SK-N-SH treated with all-trans-retinoic acid at 6 μM for 48 hours (cell line): ENCODE measurements at regions not wholly inside any gene's neighbourhood (a gene's known extent, or its start where the extent isn't known, plus 50 kb on each side); places are given as distances from the start of the nearest gene placed in this dataset.

ENCODE experiments used
- ATAC-seq: fragments of 200-7000 bp; cut with Tn5 transposase; 3 replicates; pipeline ENCODE4 v1.9.1; 2020; ENCODE audit warnings: mild to moderate bottlenecking, moderate library complexity
- ARNTL ChIP-seq: fragments of 450-650 bp; formaldehyde crosslinking; IDR thresholded peaks from 2 replicates; pipeline ENCODE4 v1.5.0; 2020; ENCODE audit warnings: low read depth, mild to moderate bottlenecking, moderate library complexity, borderline replicate concordance
- BACH2 ChIP-seq: fragments of 250-450 bp; sonication (Bioruptor Pico); IDR thresholded peaks from 2 replicates; pipeline ENCODE4 v1.9.0; 2021; ENCODE audit warnings: mild to moderate bottlenecking, borderline replicate concordance
- CSDC2 ChIP-seq: fragments of 250-450 bp; sonication (Bioruptor Pico); IDR thresholded peaks from 2 replicates; pipeline ENCODE4 v1.5.0; 2020; ENCODE audit warnings: mild to moderate bottlenecking, moderate library complexity
- ESRRG ChIP-seq: fragments of 250-450 bp; sonication (Bioruptor Pico); IDR thresholded peaks from 2 replicates; pipeline ENCODE4 v1.6.1; 2021; ENCODE audit warnings: mild to moderate bottlenecking
- GLIS3 ChIP-seq: fragments of 250-450 bp; sonication (Bioruptor Pico); IDR thresholded peaks from 2 replicates; pipeline ENCODE4 v1.5.0; 2020; ENCODE audit warnings: mild to moderate bottlenecking, moderate library complexity
- ISL1 ChIP-seq: fragments of 250-450 bp; sonication (Bioruptor Pico); IDR thresholded peaks from 2 replicates; pipeline ENCODE4 v2.1.2; 2022; ENCODE audit warnings: mild to moderate bottlenecking, moderate library complexity
- OSR1 ChIP-seq: fragments of 250-450 bp; sonication (Bioruptor Pico); IDR thresholded peaks from 2 replicates; pipeline ENCODE4 v1.8.0; 2022; ENCODE audit warnings: moderate library complexity, mild to moderate bottlenecking, inconsistent platforms
- PPARA ChIP-seq: fragments of 250-450 bp; sonication (Bioruptor Pico); IDR thresholded peaks from 2 replicates; pipeline ENCODE4 v1.5.0; 2020; ENCODE audit warnings: mild to moderate bottlenecking, borderline replicate concordance
- RARB ChIP-seq: fragments of 250-450 bp; sonication (Bioruptor Pico); IDR thresholded peaks from 2 replicates; pipeline ENCODE4 v1.8.0; 2021; ENCODE audit warnings: mild to moderate bottlenecking, moderate library complexity
- SNAI2 ChIP-seq: fragments of 250-450 bp; sonication (Bioruptor Pico); IDR thresholded peaks from 2 replicates; pipeline ENCODE4 v1.5.0; 2020; ENCODE audit warnings: mild to moderate bottlenecking, moderate library complexity
- TCF4 ChIP-seq: fragments of 250-450 bp; sonication (Bioruptor Pico); IDR thresholded peaks from 2 replicates; pipeline ENCODE4 v1.8.0; 2021; ENCODE audit warnings: mild to moderate bottlenecking, moderate library complexity, borderline replicate concordance
- TOX ChIP-seq: fragments of 250-450 bp; sonication (Bioruptor Pico); IDR thresholded peaks from 2 replicates; pipeline ENCODE4 v1.8.0; 2021; ENCODE audit warnings: mild to moderate bottlenecking, moderate library complexity, borderline replicate concordance
- ZC3H10 ChIP-seq: fragments of 250-450 bp; sonication (Bioruptor Pico); IDR thresholded peaks from 2 replicates; pipeline ENCODE4 v1.5.1; 2021; ENCODE audit warnings: mild to moderate bottlenecking, moderate library complexity
- ZFP3 ChIP-seq: fragments of 250-450 bp; sonication (Bioruptor Pico); IDR thresholded peaks from 2 replicates; pipeline ENCODE4 v1.5.0; 2020; ENCODE audit warnings: mild to moderate bottlenecking, moderate library complexity
- ZFP30 ChIP-seq: fragments of 450-650 bp; formaldehyde crosslinking; IDR thresholded peaks from 2 replicates; pipeline ENCODE4 v1.5.0; 2022; ENCODE audit warnings: mild to moderate bottlenecking, moderate library complexity
- ZNF565 ChIP-seq: fragments of 450-650 bp; formaldehyde crosslinking; conservative IDR thresholded peaks from 2 replicates; pipeline ENCODE4 v1.5.0; 2020; ENCODE audit warnings: low read depth, mild to moderate bottlenecking, moderate library complexity
- ZNF70 ChIP-seq: fragments of 450-650 bp; formaldehyde crosslinking; IDR thresholded peaks from 2 replicates; pipeline ENCODE4 v1.5.0; 2020; ENCODE audit warnings: mild to moderate bottlenecking, moderate library complexity
- ZNF8 ChIP-seq: fragments of 450-650 bp; formaldehyde crosslinking; IDR thresholded peaks from 2 replicates; pipeline ENCODE4 v1.5.0; 2020; ENCODE audit warnings: mild to moderate bottlenecking, moderate library complexity
- TF ChIP-seq, protein P1 (sequence below): fragments of 250-450 bp; sonication (Bioruptor Pico); IDR thresholded peaks from 2 replicates; pipeline ENCODE4 v1.5.1; 2021; ENCODE audit warnings: mild to moderate bottlenecking, moderate library complexity
- TF ChIP-seq, protein P2 (sequence below): fragments of 250-450 bp; sonication (Bioruptor Pico); IDR thresholded peaks from 2 replicates; pipeline ENCODE4 v1.8.0; 2020; ENCODE audit warnings: mild to moderate bottlenecking, moderate library complexity, borderline replicate concordance
- TF ChIP-seq, protein P3 (sequence below): fragments of 250-450 bp; sonication (Bioruptor Pico); IDR thresholded peaks from 2 replicates; pipeline ENCODE4 v1.5.0; 2020; ENCODE audit warnings: mild to moderate bottlenecking, moderate library complexity
- TF ChIP-seq, protein P4 (sequence below): fragments of 250-450 bp; sonication (Bioruptor Pico); IDR thresholded peaks from 2 replicates; pipeline ENCODE4 v1.5.1; 2020; ENCODE audit warnings: low read depth, mild to moderate bottlenecking, moderate library complexity
- TF ChIP-seq, protein P5 (sequence below): fragments of 250-450 bp; sonication (Bioruptor Pico); IDR thresholded peaks from 2 replicates; pipeline ENCODE4 v1.8.0; 2021; ENCODE audit warnings: low read depth, mild to moderate bottlenecking, moderate library complexity, borderline replicate concordance

DNA sequence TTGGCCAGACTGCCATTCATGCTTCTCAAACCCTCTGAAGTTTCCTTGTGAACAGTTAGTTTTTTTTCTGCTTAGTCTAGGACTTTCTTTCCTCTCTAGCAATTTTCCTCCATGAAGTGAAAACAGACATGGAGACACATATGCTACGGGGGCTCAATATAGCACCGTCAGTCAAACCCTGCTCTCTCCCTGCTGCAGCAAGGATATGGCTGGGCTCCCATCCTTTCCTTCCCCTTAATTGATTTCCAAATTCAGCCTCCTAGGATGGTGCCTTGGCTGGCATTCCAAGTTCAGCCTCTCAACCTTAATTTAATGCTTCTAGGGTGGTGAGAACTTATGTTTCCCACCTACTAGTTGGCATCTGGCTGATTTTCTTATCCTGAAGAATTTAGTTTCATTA lies 436.7 kb downstream of the NPIPA7 start:
- TF ChIP-seq ISL1 (CRISPR knock-in tag) (no peak), ESRRG (no peak), BACH2 (CRISPR knock-in tag) (no peak)
- no peak for ATAC-seq

DNA sequence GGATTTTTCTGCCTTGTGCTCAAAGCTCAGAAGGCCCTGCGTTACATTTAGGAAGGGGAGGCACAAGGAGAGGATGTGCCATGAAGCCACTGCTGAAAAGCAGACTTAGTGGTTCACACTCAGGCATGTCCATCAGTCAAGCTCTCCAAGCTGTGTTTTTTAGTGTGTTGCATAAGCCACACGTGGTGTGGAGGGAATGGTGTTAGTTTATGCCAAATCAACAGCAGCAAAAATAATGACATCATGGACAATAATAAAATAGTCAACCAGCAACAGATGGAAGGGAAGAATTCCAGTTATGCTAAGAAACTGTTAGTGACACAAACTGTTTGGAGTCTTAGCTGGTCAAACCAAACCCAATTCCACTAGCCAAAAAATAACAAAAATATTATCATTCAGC lies 438.3 kb downstream of the NPIPA7 start:
- ATAC-seq: no peak
- no peak for TF ChIP-seq BACH2 (CRISPR knock-in tag)
- TF ChIP-seq, protein P1, sequence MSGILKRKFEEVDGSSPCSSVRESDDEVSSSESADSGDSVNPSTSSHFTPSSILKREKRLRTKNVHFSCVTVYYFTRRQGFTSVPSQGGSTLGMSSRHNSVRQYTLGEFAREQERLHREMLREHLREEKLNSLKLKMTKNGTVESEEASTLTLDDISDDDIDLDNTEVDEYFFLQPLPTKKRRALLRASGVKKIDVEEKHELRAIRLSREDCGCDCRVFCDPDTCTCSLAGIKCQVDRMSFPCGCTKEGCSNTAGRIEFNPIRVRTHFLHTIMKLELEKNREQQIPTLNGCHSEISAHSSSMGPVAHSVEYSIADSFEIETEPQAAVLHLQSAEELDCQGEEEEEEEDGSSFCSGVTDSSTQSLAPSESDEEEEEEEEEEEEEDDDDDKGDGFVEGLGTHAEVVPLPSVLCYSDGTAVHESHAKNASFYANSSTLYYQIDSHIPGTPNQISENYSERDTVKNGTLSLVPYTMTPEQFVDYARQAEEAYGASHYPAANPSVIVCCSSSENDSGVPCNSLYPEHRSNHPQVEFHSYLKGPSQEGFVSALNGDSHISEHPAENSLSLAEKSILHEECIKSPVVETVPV (CRISPR knock-in tag): no peak
- TF ChIP-seq ARNTL (CRISPR knock-in tag): no peak
- TF ChIP-seq, protein P2, sequence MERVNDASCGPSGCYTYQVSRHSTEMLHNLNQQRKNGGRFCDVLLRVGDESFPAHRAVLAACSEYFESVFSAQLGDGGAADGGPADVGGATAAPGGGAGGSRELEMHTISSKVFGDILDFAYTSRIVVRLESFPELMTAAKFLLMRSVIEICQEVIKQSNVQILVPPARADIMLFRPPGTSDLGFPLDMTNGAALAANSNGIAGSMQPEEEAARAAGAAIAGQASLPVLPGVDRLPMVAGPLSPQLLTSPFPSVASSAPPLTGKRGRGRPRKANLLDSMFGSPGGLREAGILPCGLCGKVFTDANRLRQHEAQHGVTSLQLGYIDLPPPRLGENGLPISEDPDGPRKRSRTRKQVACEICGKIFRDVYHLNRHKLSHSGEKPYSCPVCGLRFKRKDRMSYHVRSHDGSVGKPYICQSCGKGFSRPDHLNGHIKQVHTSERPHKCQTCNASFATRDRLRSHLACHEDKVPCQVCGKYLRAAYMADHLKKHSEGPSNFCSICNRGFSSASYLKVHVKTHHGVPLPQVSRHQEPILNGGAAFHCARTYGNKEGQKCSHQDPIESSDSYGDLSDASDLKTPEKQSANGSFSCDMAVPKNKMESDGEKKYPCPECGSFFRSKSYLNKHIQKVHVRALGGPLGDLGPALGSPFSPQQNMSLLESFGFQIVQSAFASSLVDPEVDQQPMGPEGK (CRISPR knock-in tag): no peak
- no peak for TF ChIP-seq ESRRG
- TF ChIP-seq TCF4 (CRISPR knock-in tag): no peak
- TF ChIP-seq, protein P3, sequence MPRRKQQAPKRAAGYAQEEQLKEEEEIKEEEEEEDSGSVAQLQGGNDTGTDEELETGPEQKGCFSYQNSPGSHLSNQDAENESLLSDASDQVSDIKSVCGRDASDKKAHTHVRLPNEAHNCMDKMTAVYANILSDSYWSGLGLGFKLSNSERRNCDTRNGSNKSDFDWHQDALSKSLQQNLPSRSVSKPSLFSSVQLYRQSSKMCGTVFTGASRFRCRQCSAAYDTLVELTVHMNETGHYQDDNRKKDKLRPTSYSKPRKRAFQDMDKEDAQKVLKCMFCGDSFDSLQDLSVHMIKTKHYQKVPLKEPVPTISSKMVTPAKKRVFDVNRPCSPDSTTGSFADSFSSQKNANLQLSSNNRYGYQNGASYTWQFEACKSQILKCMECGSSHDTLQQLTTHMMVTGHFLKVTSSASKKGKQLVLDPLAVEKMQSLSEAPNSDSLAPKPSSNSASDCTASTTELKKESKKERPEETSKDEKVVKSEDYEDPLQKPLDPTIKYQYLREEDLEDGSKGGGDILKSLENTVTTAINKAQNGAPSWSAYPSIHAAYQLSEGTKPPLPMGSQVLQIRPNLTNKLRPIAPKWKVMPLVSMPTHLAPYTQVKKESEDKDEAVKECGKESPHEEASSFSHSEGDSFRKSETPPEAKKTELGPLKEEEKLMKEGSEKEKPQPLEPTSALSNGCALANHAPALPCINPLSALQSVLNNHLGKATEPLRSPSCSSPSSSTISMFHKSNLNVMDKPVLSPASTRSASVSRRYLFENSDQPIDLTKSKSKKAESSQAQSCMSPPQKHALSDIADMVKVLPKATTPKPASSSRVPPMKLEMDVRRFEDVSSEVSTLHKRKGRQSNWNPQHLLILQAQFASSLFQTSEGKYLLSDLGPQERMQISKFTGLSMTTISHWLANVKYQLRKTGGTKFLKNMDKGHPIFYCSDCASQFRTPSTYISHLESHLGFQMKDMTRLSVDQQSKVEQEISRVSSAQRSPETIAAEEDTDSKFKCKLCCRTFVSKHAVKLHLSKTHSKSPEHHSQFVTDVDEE: no peak
- no peak for TF ChIP-seq CSDC2 (CRISPR knock-in tag)
- no peak for TF ChIP-seq ZFP30 (CRISPR knock-in tag)
- TF ChIP-seq ZNF565 (CRISPR knock-in tag): no peak
- no peak for TF ChIP-seq ZNF70 (CRISPR knock-in tag)
- TF ChIP-seq ZC3H10 (CRISPR knock-in tag): no peak
- TF ChIP-seq, protein P4, sequence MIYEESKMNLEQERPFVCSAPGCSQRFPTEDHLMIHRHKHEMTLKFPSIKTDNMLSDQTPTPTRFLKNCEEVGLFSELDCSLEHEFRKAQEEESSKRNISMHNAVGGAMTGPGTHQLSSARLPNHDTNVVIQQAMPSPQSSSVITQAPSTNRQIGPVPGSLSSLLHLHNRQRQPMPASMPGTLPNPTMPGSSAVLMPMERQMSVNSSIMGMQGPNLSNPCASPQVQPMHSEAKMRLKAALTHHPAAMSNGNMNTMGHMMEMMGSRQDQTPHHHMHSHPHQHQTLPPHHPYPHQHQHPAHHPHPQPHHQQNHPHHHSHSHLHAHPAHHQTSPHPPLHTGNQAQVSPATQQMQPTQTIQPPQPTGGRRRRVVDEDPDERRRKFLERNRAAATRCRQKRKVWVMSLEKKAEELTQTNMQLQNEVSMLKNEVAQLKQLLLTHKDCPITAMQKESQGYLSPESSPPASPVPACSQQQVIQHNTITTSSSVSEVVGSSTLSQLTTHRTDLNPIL (CRISPR knock-in tag): no peak
- TF ChIP-seq TOX: no peak
- no peak for TF ChIP-seq GLIS3 (CRISPR knock-in tag)
- no peak for TF ChIP-seq ZFP3 (CRISPR knock-in tag)

DNA sequence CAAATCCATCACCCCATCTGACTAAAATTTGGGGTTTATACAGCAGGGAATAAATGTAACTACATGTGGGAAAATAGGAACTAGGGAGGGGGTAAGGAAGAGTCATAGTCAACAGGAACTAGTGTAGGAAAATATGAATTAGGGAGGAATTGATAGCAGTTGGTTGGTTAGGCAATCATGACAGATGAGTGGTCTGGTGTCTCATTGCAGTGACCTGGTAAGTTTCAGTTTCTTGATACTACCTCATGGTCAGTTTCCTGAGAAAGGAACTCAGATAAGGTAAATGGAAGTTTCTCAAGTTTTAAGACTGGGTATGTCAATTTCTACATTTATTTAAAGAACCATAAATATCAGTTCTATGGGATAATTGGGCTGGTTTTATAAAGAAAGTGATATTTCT lies 442.3 kb downstream of the NPIPA7 start:
- ATAC-seq: no peak
- TF ChIP-seq CSDC2 (CRISPR knock-in tag) (no peak), ISL1 (CRISPR knock-in tag) (no peak), ZNF565 (CRISPR knock-in tag) (no peak), ARNTL (CRISPR knock-in tag) (no peak), RARB (CRISPR knock-in tag) (no peak), SNAI2 (CRISPR knock-in tag) (no peak), ESRRG (no peak), TCF4 (CRISPR knock-in tag) (no peak), BACH2 (CRISPR knock-in tag) (no peak), PPARA (CRISPR knock-in tag) (no peak), TOX (no peak), OSR1 (CRISPR knock-in tag) (no peak), ZNF8 (no peak), ZFP30 (CRISPR knock-in tag) (no peak), ZC3H10 (CRISPR knock-in tag) (no peak)
- TF ChIP-seq, protein P3: no peak
- TF ChIP-seq, protein P4 (CRISPR knock-in tag): no peak
- TF ChIP-seq, protein P5, sequence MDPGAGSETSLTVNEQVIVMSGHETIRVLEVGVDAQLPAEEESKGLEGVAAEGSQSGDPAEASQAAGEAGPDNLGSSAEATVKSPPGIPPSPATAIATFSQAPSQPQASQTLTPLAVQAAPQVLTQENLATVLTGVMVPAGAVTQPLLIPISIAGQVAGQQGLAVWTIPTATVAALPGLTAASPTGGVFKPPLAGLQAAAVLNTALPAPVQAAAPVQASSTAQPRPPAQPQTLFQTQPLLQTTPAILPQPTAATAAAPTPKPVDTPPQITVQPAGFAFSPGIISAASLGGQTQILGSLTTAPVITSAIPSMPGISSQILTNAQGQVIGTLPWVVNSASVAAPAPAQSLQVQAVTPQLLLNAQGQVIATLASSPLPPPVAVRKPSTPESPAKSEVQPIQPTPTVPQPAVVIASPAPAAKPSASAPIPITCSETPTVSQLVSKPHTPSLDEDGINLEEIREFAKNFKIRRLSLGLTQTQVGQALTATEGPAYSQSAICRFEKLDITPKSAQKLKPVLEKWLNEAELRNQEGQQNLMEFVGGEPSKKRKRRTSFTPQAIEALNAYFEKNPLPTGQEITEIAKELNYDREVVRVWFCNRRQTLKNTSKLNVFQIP (CRISPR knock-in tag): no peak
